Ishikawa (cell line): ENCODE measurements at regions not wholly inside any gene's neighbourhood (a gene's known extent, or its start where the extent isn't known, plus 50 kb on each side); places are given as distances from the start of the nearest gene placed in this dataset.

Experiments
- CEBPB ChIP-seq: IDR thresholded peaks from 2 replicates; pipeline ENCODE4 v1.6.1; 2012
- CREB1 ChIP-seq: IDR thresholded peaks from 2 replicates; pipeline ENCODE4 v1.6.1; 2012; ENCODE audit warnings: low read depth
- EGR1 ChIP-seq: IDR thresholded peaks from 2 replicates; pipeline ENCODE4 v1.6.1; 2012
- EP300 ChIP-seq: IDR thresholded peaks from 2 replicates; pipeline ENCODE4 v1.6.1; 2012; ENCODE audit warnings: borderline replicate concordance
- FOXM1 ChIP-seq: IDR thresholded peaks from 2 replicates; pipeline ENCODE4 v1.6.1; 2012; ENCODE audit warnings: low read depth, borderline replicate concordance
- NFIC ChIP-seq: IDR thresholded peaks from 2 replicates; pipeline ENCODE4 v1.6.1; 2012
- RAD21 ChIP-seq: IDR thresholded peaks from 2 replicates; pipeline ENCODE4 v1.6.1; 2012; ENCODE audit warnings: low read depth
- TAF1 ChIP-seq: IDR thresholded peaks from 2 replicates; pipeline ENCODE4 v1.6.1; 2012; ENCODE audit warnings: low read depth, mild to moderate bottlenecking
- TCF12 ChIP-seq: IDR thresholded peaks from 2 replicates; pipeline ENCODE4 v1.6.1; 2012; ENCODE audit warnings: low read depth
- TEAD4 ChIP-seq: IDR thresholded peaks from 2 replicates; pipeline ENCODE4 v1.6.1; 2012
- YY1 ChIP-seq: IDR thresholded peaks from 2 replicates; pipeline ENCODE4 v1.6.1; 2012; ENCODE audit warnings: low read depth
- ZBTB7A ChIP-seq: IDR thresholded peaks from 2 replicates; pipeline ENCODE4 v1.6.1; 2012; ENCODE audit warnings: low read depth
- TF ChIP-seq, protein P1 (sequence below): IDR thresholded peaks from 2 replicates; pipeline ENCODE4 v1.6.1; 2012; ENCODE audit warnings: low read depth, mild to moderate bottlenecking
- TF ChIP-seq, protein P2 (sequence below): IDR thresholded peaks from 2 replicates; pipeline ENCODE4 v1.6.1; 2012
- TF ChIP-seq, protein P3 (sequence below): IDR thresholded peaks from 2 replicates; pipeline ENCODE4 v1.6.1; 2012

DNA sequence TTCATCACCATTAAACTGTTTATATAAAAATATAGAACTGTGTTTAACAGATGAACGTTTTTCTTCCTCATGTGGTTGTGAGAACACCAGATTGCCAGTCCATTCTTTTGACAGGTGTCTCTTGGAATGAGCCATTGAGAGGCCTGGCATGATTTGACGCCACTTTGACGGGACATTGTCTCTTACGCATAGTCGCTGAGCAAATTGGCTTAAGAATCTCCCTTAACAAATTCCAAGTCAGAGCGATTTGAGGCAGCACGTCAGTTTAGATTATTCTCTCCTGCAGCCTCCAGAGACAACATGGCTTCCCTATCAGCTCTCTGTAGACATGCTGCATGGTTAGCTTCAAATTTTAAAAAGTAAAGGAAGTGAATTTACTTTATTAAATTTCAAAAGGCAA, 510.7 kb upstream of the ACO1 start:
- TF ChIP-seq EP300 = no peak
- TF ChIP-seq, protein P1, sequence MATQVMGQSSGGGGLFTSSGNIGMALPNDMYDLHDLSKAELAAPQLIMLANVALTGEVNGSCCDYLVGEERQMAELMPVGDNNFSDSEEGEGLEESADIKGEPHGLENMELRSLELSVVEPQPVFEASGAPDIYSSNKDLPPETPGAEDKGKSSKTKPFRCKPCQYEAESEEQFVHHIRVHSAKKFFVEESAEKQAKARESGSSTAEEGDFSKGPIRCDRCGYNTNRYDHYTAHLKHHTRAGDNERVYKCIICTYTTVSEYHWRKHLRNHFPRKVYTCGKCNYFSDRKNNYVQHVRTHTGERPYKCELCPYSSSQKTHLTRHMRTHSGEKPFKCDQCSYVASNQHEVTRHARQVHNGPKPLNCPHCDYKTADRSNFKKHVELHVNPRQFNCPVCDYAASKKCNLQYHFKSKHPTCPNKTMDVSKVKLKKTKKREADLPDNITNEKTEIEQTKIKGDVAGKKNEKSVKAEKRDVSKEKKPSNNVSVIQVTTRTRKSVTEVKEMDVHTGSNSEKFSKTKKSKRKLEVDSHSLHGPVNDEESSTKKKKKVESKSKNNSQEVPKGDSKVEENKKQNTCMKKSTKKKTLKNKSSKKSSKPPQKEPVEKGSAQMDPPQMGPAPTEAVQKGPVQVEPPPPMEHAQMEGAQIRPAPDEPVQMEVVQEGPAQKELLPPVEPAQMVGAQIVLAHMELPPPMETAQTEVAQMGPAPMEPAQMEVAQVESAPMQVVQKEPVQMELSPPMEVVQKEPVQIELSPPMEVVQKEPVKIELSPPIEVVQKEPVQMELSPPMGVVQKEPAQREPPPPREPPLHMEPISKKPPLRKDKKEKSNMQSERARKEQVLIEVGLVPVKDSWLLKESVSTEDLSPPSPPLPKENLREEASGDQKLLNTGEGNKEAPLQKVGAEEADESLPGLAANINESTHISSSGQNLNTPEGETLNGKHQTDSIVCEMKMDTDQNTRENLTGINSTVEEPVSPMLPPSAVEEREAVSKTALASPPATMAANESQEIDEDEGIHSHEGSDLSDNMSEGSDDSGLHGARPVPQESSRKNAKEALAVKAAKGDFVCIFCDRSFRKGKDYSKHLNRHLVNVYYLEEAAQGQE = no peak
- no peak for TF ChIP-seq FOXM1
- TF ChIP-seq NFIC = no peak
- no peak for TF ChIP-seq EGR1
- no peak for TF ChIP-seq ZBTB7A
- TF ChIP-seq TEAD4 = no peak
- no peak for TF ChIP-seq CREB1
- TF ChIP-seq YY1 = no peak
- TF ChIP-seq RAD21 = no peak
- no peak for TF ChIP-seq TAF1
- TF ChIP-seq, protein P2, sequence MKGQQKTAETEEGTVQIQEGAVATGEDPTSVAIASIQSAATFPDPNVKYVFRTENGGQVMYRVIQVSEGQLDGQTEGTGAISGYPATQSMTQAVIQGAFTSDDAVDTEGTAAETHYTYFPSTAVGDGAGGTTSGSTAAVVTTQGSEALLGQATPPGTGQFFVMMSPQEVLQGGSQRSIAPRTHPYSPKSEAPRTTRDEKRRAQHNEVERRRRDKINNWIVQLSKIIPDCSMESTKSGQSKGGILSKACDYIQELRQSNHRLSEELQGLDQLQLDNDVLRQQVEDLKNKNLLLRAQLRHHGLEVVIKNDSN = no peak
- TF ChIP-seq TCF12 = no peak
- no peak for TF ChIP-seq CEBPB
- TF ChIP-seq, protein P3, sequence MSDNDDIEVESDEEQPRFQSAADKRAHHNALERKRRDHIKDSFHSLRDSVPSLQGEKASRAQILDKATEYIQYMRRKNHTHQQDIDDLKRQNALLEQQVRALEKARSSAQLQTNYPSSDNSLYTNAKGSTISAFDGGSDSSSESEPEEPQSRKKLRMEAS = no peak

DNA sequence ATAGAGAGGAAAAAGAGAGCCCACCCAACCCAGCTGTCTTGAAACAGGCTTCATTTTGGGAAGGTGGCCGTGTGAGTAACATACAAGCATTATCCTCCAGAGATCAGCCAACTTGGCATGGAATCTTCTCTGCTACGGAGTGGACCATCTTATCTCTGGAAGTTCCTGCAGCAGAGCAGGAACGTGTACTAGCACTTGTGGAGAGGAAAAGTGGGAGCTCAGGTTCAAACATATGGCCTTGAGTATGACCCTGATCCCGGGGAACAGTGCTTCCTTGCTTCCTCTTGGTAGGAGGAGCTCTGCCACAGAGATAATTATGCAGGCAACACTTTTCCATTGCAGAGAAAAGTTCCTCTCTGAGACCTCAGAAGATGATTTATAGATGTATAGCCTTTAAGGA, 490.4 kb upstream of the ACO1 start:
- TF ChIP-seq EP300 (no peak), CEBPB (no peak), EGR1 (no peak)

DNA sequence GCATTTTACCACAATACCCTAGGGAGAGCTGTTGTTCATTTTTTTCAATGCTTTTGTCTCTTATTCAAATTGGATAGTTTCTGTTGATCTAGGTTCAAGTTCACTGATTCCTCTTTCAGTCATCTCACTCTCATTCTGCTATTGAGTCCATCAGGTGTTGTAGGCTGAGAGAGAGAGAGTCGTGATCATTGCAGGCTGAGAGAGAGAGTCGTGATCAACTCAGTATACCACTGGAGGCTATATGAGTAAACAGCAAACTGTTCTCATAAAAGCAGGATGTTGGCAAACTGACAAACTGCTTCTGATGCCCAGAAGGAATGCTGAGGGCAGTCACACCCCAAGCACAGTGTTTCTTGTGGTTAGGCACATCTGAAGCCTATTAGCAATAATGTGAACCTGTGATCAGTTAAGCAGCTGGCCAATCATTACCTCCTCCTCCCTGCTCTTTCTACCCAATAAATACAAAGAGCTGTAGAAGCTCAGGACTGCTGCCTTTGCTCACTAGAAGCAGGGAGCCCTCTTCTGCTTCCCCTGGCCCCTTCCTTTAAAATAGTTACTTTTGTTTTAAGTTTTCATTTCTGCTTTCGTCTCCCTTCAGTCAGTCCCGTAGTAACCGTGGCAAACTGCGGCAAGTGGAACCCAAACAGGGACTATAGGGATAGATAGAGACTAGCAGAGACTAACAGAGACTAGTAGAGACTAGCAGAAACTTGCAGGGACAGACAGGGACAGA, 476.1 kb upstream of the ACO1 start:
- TF ChIP-seq YY1 (no peak), EP300 (peak; percentile 45; the same call in 1 of the 2 replicates), TCF12 (0 out of 2 replicates have a peak, but pooled peaks have one; percentile 31), TEAD4 (0 out of 2 replicates have a peak, but pooled peaks have one; percentile 25), NFIC (peak; percentile 40)

DNA sequence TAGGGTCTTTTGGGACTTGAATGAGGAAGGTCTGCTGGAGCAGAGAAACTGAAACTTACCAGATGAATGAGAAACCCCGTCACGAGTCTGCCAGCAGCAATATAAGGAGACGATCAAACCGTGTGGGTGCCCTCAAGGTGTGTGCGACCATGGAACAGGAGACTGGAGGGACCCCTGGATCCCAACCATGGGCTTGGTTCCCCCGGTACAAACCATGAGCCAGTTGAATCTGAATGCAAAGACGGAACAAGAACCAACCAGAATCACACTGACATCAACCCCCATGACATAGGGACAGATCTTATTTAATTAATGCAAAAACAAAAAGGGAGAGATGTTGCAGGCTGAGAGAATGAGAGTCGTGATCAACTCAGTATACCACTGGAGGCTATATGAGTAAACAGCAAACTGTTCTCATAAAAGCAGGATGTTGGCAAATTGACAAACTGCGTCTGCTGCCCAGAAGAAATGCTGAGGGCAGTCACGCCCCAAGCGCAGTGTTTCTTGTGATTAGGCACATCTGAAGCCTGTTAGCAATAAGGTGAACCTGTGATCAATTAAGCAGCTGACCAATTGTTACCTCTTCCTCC, 475.5 kb upstream of the ACO1 start:
- TF ChIP-seq CEBPB (no peak), TCF12 (no peak), TEAD4 (no peak), EGR1 (no peak), FOXM1 (no peak), YY1 (no peak), TAF1 (no peak), CREB1 (no peak), EP300 (no peak)
- TF ChIP-seq, protein P1 = no peak
- TF ChIP-seq, protein P2 = no peak
- TF ChIP-seq, protein P3 = no peak

DNA sequence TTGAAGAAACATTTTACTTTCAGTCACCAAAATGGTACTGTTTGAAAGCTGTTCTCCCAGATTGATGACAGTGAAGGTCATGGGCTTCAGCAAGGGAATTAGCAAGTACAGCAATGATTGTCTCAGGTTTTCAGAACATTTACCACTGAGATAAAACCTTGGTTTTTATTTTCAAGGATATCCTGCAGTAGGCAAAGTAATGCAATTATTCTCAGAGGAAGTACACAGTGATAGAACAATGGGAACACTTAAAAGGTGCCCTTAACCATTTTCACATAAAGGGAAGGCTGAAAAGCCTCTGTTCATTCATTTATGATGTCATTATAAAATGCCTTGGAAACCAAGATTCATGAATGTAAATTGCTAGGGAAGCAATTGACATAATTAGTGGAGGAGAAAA, 471.8 kb upstream of the ACO1 start:
- TF ChIP-seq EGR1 (no peak), TEAD4 (no peak), ZBTB7A (no peak), NFIC (no peak), CREB1 (no peak), RAD21 (no peak), YY1 (no peak), TCF12 (no peak), EP300 (no peak), FOXM1 (no peak), CEBPB (no peak), TAF1 (no peak)
- TF ChIP-seq, protein P1 = no peak
- TF ChIP-seq, protein P2 = no peak
- TF ChIP-seq, protein P3 = no peak
